Left renal cortex interstitium (tissue), 4 donors: ENCODE measurements at regions not wholly inside any gene's neighbourhood (a gene's known extent, or its start where the extent isn't known, plus 50 kb on each side); places are given as distances from the start of the nearest gene placed in this dataset.

Experiments used
- DNase-seq, 4 donors: peaks; one replicate each; pipeline ENCODE4 v3.0.0-alpha.2; 2013; ENCODE audit warnings: low read depth in 4 of 4, low spot score in 2 of 4, missing footprints in 1 of 4

DNA sequence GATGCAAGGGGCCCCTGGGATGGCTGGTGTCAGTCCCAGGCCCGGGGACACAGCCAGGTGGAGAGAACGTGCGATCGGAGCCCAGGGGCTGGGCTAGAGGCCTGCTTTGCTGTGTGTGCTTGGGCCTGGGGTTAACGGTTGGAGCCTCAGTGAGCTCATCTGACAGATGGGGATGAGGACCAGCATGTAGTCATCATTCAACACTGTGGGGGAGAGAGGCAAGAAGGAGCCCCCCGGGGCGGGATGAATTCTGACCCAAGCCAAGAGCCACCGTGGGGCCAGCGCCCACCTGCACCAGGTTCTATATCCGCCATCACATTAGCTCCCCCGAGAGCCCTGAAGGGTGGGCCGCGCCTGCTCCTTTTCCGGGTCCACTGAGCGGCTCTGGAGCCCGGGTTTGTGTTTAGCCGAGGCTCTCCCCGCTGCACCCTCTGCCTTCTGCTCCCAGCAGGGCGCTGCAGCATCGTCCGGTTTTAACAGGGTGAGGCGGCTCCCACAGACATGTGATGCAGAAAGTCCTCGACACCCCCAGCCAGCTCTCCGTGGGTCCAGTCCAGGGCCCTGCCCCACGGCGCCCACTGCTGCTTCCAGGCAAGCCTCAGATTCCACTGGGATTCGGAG is 365.7 kb downstream of the SEC14L1 start:
- DNase-seq: no peak

DNA sequence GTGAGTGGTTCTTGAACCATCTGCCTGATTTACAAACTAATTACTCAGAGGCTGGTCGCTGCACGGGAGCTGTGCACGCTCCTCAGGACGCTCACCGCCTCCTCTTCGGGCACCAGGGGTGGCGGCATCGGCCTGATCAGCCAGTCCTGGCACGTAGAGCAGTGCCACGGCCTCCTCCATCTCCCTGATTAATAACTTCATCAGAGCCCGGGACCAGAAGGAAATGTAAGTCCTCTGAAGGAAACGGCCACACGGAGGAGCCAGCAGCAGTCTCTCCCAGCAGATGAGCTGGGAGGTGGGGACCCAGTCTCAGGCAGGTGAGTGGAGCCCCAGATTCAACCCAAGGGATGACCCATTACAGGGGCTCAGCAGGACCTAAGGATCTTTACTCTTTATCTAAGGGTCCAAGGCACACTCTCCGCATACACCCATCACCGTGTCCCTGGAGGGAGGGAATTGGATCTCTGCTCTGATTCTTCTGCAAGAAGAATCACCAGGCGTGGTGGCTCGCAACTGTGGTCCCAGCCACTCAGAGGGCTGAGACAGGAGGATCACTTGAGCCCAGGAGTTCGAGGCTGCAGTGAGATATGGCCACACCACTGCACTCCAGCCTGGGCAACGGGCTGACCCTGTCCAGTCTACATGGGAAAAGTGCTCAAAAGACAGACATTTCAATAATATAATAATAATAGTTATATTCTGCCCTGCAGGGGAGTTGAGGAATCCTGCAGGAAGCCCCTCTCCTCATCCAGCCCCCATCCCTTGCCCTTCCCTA is 366.5 kb downstream of the SEC14L1 start:
- DNase-seq: no peak

DNA sequence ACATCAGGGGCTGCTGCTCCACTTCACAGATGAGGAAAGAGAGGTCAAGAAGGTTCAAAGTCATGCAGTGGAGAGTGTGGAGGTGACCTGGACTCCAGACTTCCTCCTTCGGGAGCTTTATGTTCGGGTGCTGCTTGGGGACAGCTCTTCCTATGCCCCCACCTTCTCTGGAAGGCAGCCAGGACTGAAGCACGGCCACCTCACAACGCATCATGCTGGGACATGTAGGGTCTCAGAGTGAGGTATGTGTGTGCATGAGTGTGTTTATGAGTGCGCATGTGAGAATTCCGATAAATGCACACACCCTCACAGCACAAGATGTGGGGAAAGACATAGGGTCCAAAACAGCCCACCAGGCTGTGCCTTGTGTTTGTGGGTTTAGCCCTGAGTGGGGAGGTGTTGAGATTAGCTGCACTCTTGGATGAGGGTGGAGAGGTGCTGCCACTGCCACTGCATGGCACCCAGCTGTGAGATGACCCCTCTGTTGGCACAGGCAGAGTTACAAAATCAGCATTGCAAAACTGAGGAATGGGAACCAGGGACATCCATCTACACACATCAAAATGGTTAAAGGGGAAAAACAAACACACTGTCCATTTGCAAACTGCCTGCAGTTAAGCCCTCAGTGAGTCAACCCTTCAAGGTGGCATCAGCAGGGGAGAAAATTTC is 367.4 kb downstream of the SEC14L1 start:
- no peak for DNase-seq

DNA sequence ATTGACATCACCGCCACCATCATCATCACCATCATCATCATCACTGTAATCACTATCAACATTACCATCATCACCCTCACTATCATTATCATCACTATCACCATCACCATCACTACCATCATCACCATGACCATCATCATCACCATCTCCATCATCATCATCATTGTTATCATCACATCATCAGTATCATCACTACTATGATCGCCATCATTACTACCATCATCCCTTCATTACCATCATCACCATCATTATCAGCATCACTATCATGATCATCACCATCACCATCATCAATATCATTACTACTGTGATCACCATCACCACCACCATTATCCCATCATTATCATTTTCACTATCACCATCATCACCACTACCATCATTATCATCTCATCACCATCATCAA is 368.3 kb downstream of the SEC14L1 start:
- no peak for DNase-seq

- no peak for DNase-seq
Observed at GRCh38 chr17:77509599-77509998, 368.8 kb downstream of the SEC14L1 start.

DNA sequence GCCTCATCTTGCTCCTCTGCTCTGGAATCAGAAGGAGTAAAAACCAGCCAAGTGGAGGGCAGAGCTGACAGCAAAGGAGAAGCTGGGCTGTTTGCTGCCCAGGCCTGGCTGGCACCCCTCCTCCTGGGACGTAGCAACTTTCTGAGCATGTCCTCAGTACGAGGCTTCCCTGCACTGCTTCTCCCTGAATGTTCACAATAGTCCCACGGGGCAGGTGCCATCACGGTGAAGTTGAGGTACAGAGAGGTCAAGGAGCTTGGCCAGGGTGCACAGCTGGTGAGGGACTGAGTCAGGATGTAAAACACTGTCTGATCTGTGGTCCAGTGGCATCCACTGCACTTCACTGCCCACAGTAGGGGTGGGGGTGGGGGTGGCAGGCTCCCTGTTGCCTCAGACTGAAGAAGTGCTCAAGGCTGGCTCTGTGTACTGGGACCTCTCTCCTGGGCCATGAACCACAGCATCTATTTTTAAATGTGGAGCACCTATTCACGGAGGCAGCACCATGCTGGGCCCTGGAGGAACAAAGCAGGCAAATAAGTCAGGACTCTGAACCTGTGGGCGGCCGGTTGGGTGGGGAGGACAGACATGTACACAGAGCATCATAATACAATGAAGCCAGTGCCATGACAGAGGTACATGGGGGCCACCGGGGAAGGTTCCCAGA is 369.5 kb downstream of the SEC14L1 start:
- no peak for DNase-seq

DNA sequence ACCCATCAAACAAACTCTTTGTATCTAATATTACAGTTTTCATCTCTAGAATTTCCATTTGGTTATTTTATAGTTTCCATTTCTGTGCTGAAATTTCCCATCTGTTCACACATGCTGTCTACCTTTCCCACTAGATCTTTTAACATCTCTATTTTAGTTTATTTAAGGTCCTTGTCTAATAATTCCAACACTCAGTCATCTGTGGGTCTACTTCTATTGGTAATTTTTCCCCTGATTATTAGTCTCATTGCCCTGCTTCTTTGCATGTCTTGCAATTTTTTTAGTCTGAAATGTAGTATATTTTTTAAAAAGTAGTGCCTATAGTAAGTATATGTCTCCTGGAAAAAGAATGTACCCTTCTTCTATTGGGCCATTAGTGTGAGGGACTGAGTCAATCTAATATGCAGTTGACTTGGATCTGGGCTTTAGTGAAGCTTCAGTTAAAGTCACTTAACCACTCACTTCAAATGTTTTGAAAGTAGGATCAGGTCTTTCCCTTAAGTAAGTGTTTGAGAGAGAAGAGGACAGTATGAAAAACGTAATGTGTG is 370.8 kb downstream of the SEC14L1 start:
- no peak for DNase-seq

- DNase-seq: no peak
Observed at GRCh38 chr17:77512062-77512946, 371.5 kb downstream of the SEC14L1 start.

GRCh38 chr17:77513045-77513444 is 372.3 kb downstream of the SEC14L1 start:
- no peak for DNase-seq

GRCh38 chr17:77515227-77515626 is 374.5 kb downstream of the SEC14L1 start:
- DNase-seq: no peak

DNA sequence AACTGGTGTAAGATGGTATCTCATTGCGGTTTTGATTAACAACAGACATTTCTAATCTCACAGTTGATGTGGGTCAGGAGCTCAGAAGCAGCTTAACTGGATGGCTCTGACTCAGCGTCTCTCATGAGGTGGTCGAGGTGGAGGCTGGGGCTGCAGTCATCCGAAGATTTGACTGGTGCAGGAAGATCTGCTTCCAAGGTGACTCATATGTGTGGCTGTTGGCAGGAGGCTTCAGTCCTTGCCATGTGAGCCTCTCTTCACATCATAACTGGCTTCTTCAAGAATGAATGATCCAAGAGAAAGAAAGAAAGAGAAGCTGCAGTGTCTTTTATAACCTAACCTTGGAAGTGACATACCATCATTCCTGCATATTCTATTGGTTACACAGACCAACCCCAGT is 376.1 kb downstream of the SEC14L1 start:
- no peak for DNase-seq

GRCh38 chr17:77521076-77521475 is 380.3 kb downstream of the SEC14L1 start:
- no peak for DNase-seq

DNA sequence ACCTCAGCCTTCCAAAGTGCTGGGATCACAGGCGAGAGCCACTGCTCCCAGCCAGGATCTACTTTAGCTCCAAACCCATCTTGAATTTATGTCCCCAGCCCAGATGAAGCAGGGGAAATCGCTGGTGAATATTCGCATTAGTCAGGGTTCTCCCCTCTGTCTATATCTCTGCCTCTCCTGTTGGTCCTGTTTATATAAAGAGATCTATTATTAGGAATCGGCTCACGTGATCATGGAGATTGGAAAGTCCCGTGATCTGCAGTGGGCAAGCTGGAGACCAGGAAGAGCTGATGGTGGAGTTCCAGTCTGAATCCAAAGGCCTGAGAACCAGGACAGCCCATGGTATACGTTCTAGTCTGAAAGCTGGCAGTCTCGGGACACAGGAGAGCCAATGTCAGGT is 382.8 kb downstream of the SEC14L1 start:
- no peak for DNase-seq

DNA sequence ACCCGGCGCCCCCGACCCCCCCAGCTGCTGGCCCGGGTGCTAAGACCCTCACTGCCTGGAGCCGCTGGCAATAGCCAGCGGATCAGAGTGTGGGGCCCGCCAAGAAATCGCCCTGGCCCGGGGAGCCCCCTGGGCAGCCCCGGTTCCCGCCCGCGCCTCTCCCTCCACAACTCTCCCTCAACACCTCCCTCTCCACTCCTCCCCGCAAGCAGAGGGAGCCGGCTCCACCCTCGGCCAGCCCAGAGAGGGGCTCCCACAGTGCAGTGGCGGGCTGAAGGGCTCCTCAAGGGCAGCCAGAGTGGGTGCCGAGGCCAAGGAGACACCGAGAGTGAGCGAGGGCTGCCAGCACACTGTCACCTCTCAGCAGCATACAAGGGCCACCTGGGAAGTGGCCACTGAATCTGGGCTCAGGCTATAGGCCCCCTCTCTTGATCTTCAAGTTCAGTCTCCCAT is 385.5 kb downstream of the SEC14L1 start:
- DNase-seq: no peak

GRCh38 chr17:77526728-77527350 is 386.1 kb downstream of the SEC14L1 start:
- DNase-seq: no peak

DNA sequence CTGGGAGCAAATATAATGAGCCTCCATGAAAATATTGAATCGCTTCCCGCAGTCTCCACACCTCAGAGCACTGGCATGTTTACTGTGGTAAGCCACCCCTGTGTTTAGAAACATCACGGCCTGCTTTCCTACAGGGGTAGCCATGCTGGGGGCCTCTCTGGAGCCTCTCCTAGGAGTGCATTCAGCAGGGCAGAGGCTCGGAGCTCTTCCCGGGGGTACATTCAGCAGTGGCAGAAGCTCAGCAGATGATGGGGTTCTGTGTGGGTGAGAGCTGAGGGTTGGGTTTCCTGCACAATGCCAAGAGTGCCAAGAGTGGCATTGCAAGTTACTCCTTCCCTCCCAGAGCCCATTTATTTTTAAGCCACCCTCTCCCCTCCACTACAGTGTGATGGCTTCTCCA is 386.6 kb downstream of the SEC14L1 start:
- no peak for DNase-seq

GRCh38 chr17:77527836-77528505 is 387.2 kb downstream of the SEC14L1 start:
- no peak for DNase-seq

GRCh38 chr17:77528516-77529327 is 388.0 kb downstream of the SEC14L1 start:
- DNase-seq: peak in 3 of 4 donors; percentile 53 to 70 (median 60)
